Kidney (tissue), 13 donors: ENCODE measurements at regions not wholly inside any gene's neighbourhood (a gene's known extent, or its start where the extent isn't known, plus 50 kb on each side); places are given as distances from the start of the nearest gene placed in this dataset.
A peak's percentile ranks its signal among the peaks of the same experiment; 100 is the strongest.

Source experiments
- DNase-seq, 5 donors: peaks; one replicate each; pipeline ENCODE4 v3.0.0-alpha.2; 2013 to 2020
- FAIRE-seq: peaks from 2 replicates; lab custom pipeline; 2012; peaks lifted over from hg19 to GRCh38; lab: Jason Lieb, UNC
- H3K27ac ChIP-seq, 2 donors: one replicate each; pipeline ENCODE4 v1.7.0; 2013; ENCODE audit warnings: low read depth in 2 of 2, low read length in 2 of 2, inconsistent platforms in 1 of 2
- H3K27me3 ChIP-seq: one replicate; pipeline ENCODE4 v1.7.1; 2013; ENCODE audit warnings: low read length, inconsistent platforms; ENCODE audit not compliant: control insufficient read depth, insufficient read depth
- H3K36me3 ChIP-seq, 3 donors: one replicate each; pipeline versions ENCODE4 v1.7.0 to v1.7.1; 2013; ENCODE audit warnings: low read length in 3 of 3, control low read depth in 1 of 3, inconsistent platforms in 1 of 3; ENCODE audit not compliant: insufficient read depth in 3 of 3, control insufficient read depth in 2 of 3
- H3K4me1 ChIP-seq, 3 donors: one replicate each; pipeline versions ENCODE4 v1.7.0 to v1.7.1; 2013; ENCODE audit warnings: low read length in 3 of 3, inconsistent platforms in 1 of 3, low read depth in 1 of 3; ENCODE audit not compliant: control insufficient read depth in 2 of 3, insufficient read depth in 2 of 3
- H3K4me3 ChIP-seq, 3 donors: one replicate each; pipeline versions ENCODE4 v1.7.0 to v1.8.1; 2013; ENCODE audit warnings: low read length in 3 of 3, control low read depth in 1 of 3, inconsistent platforms in 1 of 3
- H3K9ac ChIP-seq, 3 donors: one replicate each; pipeline versions ENCODE4 v1.7.0 to v1.7.1; 2013; ENCODE audit warnings: low read length in 3 of 3, control low read depth in 1 of 3, inconsistent platforms in 1 of 3
- H3K9me3 ChIP-seq, 3 donors: one replicate each; pipeline versions ENCODE4 v1.7.0 to v1.7.1; 2013; ENCODE audit warnings: low read length in 3 of 3, control low read depth in 1 of 3, inconsistent platforms in 1 of 3; ENCODE audit not compliant: control insufficient read depth in 2 of 3, insufficient read depth in 1 of 3
- intact Hi-C: fragments of 100-400 bp; cut with DNase I; formaldehyde crosslinking; loops from one replicate; pipeline ENCODE4 v1.11.1; 2022
- TF ChIP-seq, protein P1 (sequence below): IDR thresholded peaks from 3 replicates; pipeline ENCODE4 v1.5.1; 2012; ENCODE audit warnings: mild to moderate bottlenecking, moderate library complexity, borderline replicate concordance; ENCODE audit not compliant: insufficient read depth; ENCODE audit errors: extremely low read depth
- donor health status: control.
- donor health status: control.
- donor health status: control.
- donor health status: control.
- donor health status: control.
- donor health status: DM: yes; HTN: yes; CAD: no.
- donor health status: Normal renal cell carcinoma (clear cell type).

- intact Hi-C loops = no loop called here
- H3K27ac ChIP-seq = no peak overlapping the region
- H3K9ac ChIP-seq = no peak overlapping the region
- H3K9me3 ChIP-seq = no peaks in the 10 kb centered on the region
- H3K4me1 ChIP-seq = no peaks in the 10 kb centered on the region
- TF ChIP-seq, protein P1, sequence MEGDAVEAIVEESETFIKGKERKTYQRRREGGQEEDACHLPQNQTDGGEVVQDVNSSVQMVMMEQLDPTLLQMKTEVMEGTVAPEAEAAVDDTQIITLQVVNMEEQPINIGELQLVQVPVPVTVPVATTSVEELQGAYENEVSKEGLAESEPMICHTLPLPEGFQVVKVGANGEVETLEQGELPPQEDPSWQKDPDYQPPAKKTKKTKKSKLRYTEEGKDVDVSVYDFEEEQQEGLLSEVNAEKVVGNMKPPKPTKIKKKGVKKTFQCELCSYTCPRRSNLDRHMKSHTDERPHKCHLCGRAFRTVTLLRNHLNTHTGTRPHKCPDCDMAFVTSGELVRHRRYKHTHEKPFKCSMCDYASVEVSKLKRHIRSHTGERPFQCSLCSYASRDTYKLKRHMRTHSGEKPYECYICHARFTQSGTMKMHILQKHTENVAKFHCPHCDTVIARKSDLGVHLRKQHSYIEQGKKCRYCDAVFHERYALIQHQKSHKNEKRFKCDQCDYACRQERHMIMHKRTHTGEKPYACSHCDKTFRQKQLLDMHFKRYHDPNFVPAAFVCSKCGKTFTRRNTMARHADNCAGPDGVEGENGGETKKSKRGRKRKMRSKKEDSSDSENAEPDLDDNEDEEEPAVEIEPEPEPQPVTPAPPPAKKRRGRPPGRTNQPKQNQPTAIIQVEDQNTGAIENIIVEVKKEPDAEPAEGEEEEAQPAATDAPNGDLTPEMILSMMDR = no peak
- no peak overlapping the region for H3K4me3 ChIP-seq
- no peak for DNase-seq
- H3K27me3 ChIP-seq = no peaks in the 10 kb centered on the region
- H3K36me3 ChIP-seq = no peaks in the 10 kb centered on the region
- no peak for FAIRE-seq
Observed at GRCh38 chr13:63684822-63685221, 2269.2 kb upstream of the PCDH20 start.

DNA sequence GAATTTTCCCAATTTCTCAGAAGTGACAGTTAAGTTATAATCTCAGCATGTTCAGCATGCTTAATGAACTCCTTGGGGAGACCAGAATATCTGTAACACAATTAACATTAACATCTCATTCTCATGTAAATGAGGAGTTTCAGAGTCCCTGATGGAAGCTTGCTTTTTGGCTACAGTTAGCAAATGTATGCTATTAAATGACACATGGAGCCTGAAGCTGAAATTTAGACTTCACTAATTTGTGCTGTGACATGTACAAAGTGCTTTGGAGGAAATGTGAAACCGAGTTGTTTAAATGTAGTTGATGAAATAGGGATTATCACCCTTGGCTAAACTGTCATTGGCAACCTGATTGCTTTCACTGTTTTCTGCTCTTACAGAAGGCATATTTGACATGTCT lies 2265.1 kb upstream of the PCDH20 start:
- H3K36me3 ChIP-seq = no peaks in the 10 kb centered on the region
- TF ChIP-seq, protein P1 = no peak
- intact Hi-C loops = no loop called here
- FAIRE-seq = no peak
- peak in 2 of 5 donors; percentile 8 to 10 for DNase-seq
- no peak overlapping the region for H3K4me3 ChIP-seq
- no peak overlapping the region for H3K27ac ChIP-seq
- no peaks in the 10 kb centered on the region for H3K27me3 ChIP-seq
- no peak overlapping the region for H3K9ac ChIP-seq
- H3K9me3 ChIP-seq = no peaks in the 10 kb centered on the region
- no peaks in the 10 kb centered on the region for H3K4me1 ChIP-seq

DNA sequence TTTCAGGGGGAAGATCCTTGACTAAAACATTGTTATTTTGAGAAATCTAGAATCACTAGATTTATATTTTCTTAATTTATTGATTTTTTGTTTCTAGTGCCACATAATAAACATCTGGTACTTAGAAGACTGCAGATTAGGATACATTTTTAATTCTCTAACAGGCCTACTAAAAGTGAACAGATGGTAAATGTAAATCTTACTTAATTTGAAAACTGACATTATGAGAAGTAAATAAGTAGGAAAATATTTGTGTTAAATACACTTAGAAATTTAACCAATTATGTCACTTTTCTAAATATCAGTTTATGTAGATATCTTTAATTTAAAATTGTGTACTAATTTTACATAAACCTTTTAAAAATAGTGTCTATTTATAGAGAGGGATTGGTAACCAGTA lies 2255.6 kb upstream of the PCDH20 start:
- intact Hi-C loops = no loop called here
- TF ChIP-seq, protein P1 = no peak
- FAIRE-seq (peak; percentile 39), DNase-seq (no peak)
- Histone ChIP-seq H3K27ac (no peak overlapping the region), H3K36me3 (no peaks in the 10 kb centered on the region), H3K9me3 (no peaks in the 10 kb centered on the region), H3K4me1 (no peaks in the 10 kb centered on the region), H3K9ac (no peak overlapping the region), H3K4me3 (no peak overlapping the region), H3K27me3 (no peaks in the 10 kb centered on the region)

- Histone ChIP-seq H3K4me1 (no peaks in the 10 kb centered on the region), H3K27me3 (no peaks in the 10 kb centered on the region), H3K36me3 (no peaks in the 10 kb centered on the region), H3K9ac (no peak overlapping the region), H3K4me3 (no peak overlapping the region), H3K27ac (no peak overlapping the region), H3K9me3 (no peaks in the 10 kb centered on the region)
- TF ChIP-seq, protein P1 = no peak
- FAIRE-seq = no peak
- DNase-seq = no peak
- intact Hi-C loops = no loop called here
Observed at GRCh38 chr13:63651394-63651793, 2235.7 kb upstream of the PCDH20 start.
